ENCODE measurements at regions not wholly inside any gene's neighbourhood (a gene's known extent, or its start where the extent isn't known, plus 50 kb on each side); places are given as distances from the start of the nearest gene placed in this dataset.
"Not testable (repeated sequence)": the region's sequence is repeated elsewhere in the genome, so short reads cannot be mapped to it uniquely, and the experiment has no call there.

- DNase-seq (ENCODE audit: low read depth) = no peak
These were observed 174.8 kb downstream of the UTP18 start for GRCh38 chr17:51435171-51435552.

GRCh38 chr17:51435641-51436091, 175.3 kb downstream of the UTP18 start:
- DNase-seq (ENCODE audit: low read depth) = no peak

GRCh38 chr17:51439395-51440229, 179.3 kb downstream of the UTP18 start:
- DNase-seq (ENCODE audit: low read depth) = no peak

- no peak for DNase-seq (ENCODE audit: low read depth)
These were observed 181.1 kb downstream of the UTP18 start for GRCh38 chr17:51441431-51441830.

GRCh38 chr17:51442088-51442865, 181.9 kb downstream of the UTP18 start:
- no peak for DNase-seq (ENCODE audit: low read depth)

GRCh38 chr17:51443646-51444045, 183.3 kb downstream of the UTP18 start:
- no peak for DNase-seq (ENCODE audit: low read depth)

- no peak for DNase-seq (ENCODE audit: low read depth)
These were observed 185.6 kb downstream of the UTP18 start for GRCh38 chr17:51445946-51446345.

- DNase-seq (ENCODE audit: low read depth) = no peak
These were observed 194.2 kb downstream of the UTP18 start for GRCh38 chr17:51454456-51454978.

GRCh38 chr17:51455211-51455610, 194.9 kb downstream of the UTP18 start:
- DNase-seq (ENCODE audit: low read depth) = no peak

GRCh38 chr17:51455931-51456330, 195.6 kb downstream of the UTP18 start:
- DNase-seq (ENCODE audit: low read depth) = no peak

GRCh38 chr17:51456942-51457341, 196.6 kb downstream of the UTP18 start:
- DNase-seq (ENCODE audit: low read depth) = no peak

GRCh38 chr17:51461578-51462004, 201.2 kb downstream of the UTP18 start:
- peak; percentile 5 for DNase-seq (ENCODE audit: low read depth)

- no peak for DNase-seq (ENCODE audit: low read depth)
These were observed 203.0 kb downstream of the UTP18 start for GRCh38 chr17:51463353-51463752.

- no peak for DNase-seq (ENCODE audit: low read depth)
These were observed 207.0 kb downstream of the UTP18 start for GRCh38 chr17:51467336-51467735.

GRCh38 chr17:51472670-51473205, 212.4 kb downstream of the UTP18 start:
- DNase-seq (ENCODE audit: low read depth) = no peak

- no peak for DNase-seq (ENCODE audit: low read depth)
These were observed 214.4 kb downstream of the UTP18 start for GRCh38 chr17:51474764-51475163.

- DNase-seq (ENCODE audit: low read depth) = no peak
These were observed 215.4 kb downstream of the UTP18 start for GRCh38 chr17:51475730-51476129.

- DNase-seq (ENCODE audit: low read depth) = no peak
These were observed 219.0 kb downstream of the UTP18 start for GRCh38 chr17:51479303-51479702.

GRCh38 chr17:51481370-51481769, 221.0 kb downstream of the UTP18 start:
- no peak for DNase-seq (ENCODE audit: low read depth)

- not testable (repeated sequence) for DNase-seq (ENCODE audit: low read depth)
These were observed 221.9 kb downstream of the UTP18 start for GRCh38 chr17:51482248-51482647.

GRCh38 chr17:51486091-51486490, 225.7 kb downstream of the UTP18 start:
- DNase-seq (ENCODE audit: low read depth) = no peak

GRCh38 chr17:51486885-51487520, 226.7 kb downstream of the UTP18 start:
- no peak for DNase-seq (ENCODE audit: low read depth)

All from HS-27A (cell line).